ENCODE measurements at regions not wholly inside any gene's neighbourhood (a gene's known extent, or its start where the extent isn't known, plus 50 kb on each side); places are given as distances from the start of the nearest gene placed in this dataset.

DNA sequence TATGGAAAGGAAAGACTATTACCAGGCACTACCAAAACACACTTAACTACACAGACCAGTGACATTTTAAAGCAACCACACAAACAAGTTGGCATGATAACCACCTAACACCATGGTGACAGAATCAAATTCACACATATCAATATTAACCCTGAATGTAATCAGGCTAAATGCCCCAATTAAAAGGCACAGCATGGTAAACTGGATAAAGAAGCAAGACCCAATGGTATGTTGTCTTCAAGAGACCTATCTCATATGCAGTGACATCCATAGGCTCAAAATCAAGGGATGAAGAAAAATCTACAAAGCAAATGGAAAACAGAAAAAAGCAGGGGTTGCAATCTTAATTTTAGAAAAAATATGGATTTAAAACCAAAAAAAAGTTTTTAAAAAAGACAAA is 86.0 kb downstream of the SAMD9 start:
- Histone ChIP-seq H3K79me1 (ENCODE audit: low read depth, low read length) (no peaks in the 10 kb centered on the region), H3K4ac (replicated peaks; ENCODE audit: insufficient read length, low read depth, low read length) (no peak overlapping the region), H2BK20ac (ENCODE audit: low read length) (no peak overlapping the region), H2AFZ (ENCODE audit: low read length) (no peak overlapping the region), H2BK5ac (ENCODE audit: low read depth, low read length) (no peak overlapping the region), H3K9ac (replicated peaks in 1 of 4; ENCODE audit: extremely low read depth in 1 of 4, low read depth in 3 of 4, low read length in 3 of 4) (no peak overlapping the region), H2BK12ac (ENCODE audit: low read depth, low read length) (no peak overlapping the region), H4K8ac (ENCODE audit: extremely low read depth, insufficient read depth, low read length) (no peak overlapping the region), H3K4me1 (replicated peaks in 1 of 4; ENCODE audit: control insufficient read depth in 3 of 4, insufficient read depth in 4 of 4, low read length in 3 of 4) (no peaks in the 10 kb centered on the region), H3K18ac (ENCODE audit: extremely low read depth, low read length) (no peak overlapping the region), H3K79me2 (ENCODE audit: control insufficient read depth in 1 of 2, insufficient read depth in 2 of 2, low read length in 2 of 2) (no peaks in the 10 kb centered on the region), H3K9me3 (ENCODE audit: insufficient read depth in 2 of 2, low read depth in 1 of 2, low read length in 1 of 2) (0 out of 4 replicates have a peak, but pooled peaks cover 0 to 3% of the 10 kb centered on the region in 2 experiments), H3K4me2 (ENCODE audit: insufficient read depth in 1 of 2, low read depth in 2 of 2, low read length in 2 of 2) (no peak overlapping the region), H3K4me3 (ENCODE audit: extremely low read depth in 1 of 4, insufficient read depth in 2 of 4, low read depth in 3 of 4, low read length in 4 of 4) (no peak overlapping the region), H2AK5ac (ENCODE audit: low read depth, low read length) (no peak overlapping the region), H3K23me2 (ENCODE audit: low read depth, low read length) (no peaks in the 10 kb centered on the region), H3K14ac (ENCODE audit: insufficient read length) (no peak overlapping the region), H3K27ac (ENCODE audit: low read depth, low read length) (no peak overlapping the region), H4K20me1 (replicated peaks in 1 of 2; ENCODE audit: control insufficient read depth in 1 of 2, insufficient read depth in 2 of 2, low read length in 2 of 2) (no peaks in the 10 kb centered on the region), H3K23ac (ENCODE audit: insufficient read length) (no peak overlapping the region), H2BK120ac (replicated peaks; ENCODE audit: low read depth, low read length) (no peak overlapping the region), H4K5ac (ENCODE audit: insufficient read length, low read depth, low read length) (no peak overlapping the region), H3K56ac (replicated peaks; ENCODE audit: insufficient read length, low read depth, low read length) (no peak overlapping the region), H4K91ac (replicated peaks; ENCODE audit: insufficient read length, low read length) (no peak overlapping the region), H3K36me3 (ENCODE audit: control insufficient read depth in 2 of 4, insufficient read depth in 4 of 4, low read length in 3 of 4) (no peaks in the 10 kb centered on the region), H2BK15ac (ENCODE audit: low read length) (no peak overlapping the region), H3K27me3 (replicated peaks in 1 of 4; ENCODE audit: control insufficient read depth in 3 of 4, extremely low read depth in 1 of 4, insufficient read depth in 3 of 4, low read length in 3 of 4) (no peaks in the 10 kb centered on the region; a peak in 1 of 7 replicates)
- ChIA-PET CTCF (ENCODE audit: partially characterized antibody) (interaction anchor here (1.9 kb wide), 1 partner anchor 151 kb away, joined by 7 read pairs; no protein-coding TSS in a partner anchor), POLR2A (ENCODE audit: partially characterized antibody) (no interaction called here)
- DNase-seq (ENCODE audit: low read depth in 1 of 2, low spot score in 2 of 2) (no peak), FAIRE-seq (no peak)
- TF ChIP-seq CTBP2 (IDR thresholded peaks at IDR 0.05; ENCODE audit: borderline replicate concordance, insufficient read depth, insufficient read length, low read length) (no peak), KDM1A (IDR thresholded peaks at IDR 0.05; ENCODE audit: borderline replicate concordance, low read length) (no peak), EZH2 (IDR thresholded peaks at IDR 0.05; ENCODE audit: low read depth, low read length, severe bottlenecking) (no peak), POU5F1 (IDR thresholded peaks at IDR 0.05; ENCODE audit: low read depth, low read length) (no peak), SIN3A (conservative IDR thresholded peaks at IDR 0.05 in 1 of 2, IDR thresholded peaks at IDR 0.05 in 1 of 2; ENCODE audit: low read depth in 1 of 2, low read length in 2 of 2) (no peak), CREB1 (IDR thresholded peaks at IDR 0.05) (no peak), GABPA (IDR thresholded peaks at IDR 0.05; ENCODE audit: borderline replicate concordance, insufficient read depth, low read length) (no peak), JUND (IDR thresholded peaks at IDR 0.05; ENCODE audit: low read length) (no peak), SP2 (IDR thresholded peaks at IDR 0.05; ENCODE audit: low read length) (no peak), TAF7 (optimal IDR thresholded peaks at IDR 0.05; ENCODE audit: borderline replicate concordance, low read depth, low read length) (no peak), CBX5 (IDR thresholded peaks at IDR 0.05; ENCODE audit: low read depth, low read length) (no peak), RNF2 (IDR thresholded peaks at IDR 0.05; ENCODE audit: borderline replicate concordance, low read depth, low read length, missing control alignments, poor library complexity, severe bottlenecking) (no peak), FOSL1 (IDR thresholded peaks at IDR 0.05; ENCODE audit: insufficient read depth, low read depth, low read length) (no peak)
- TF ChIP-seq, protein P1, sequence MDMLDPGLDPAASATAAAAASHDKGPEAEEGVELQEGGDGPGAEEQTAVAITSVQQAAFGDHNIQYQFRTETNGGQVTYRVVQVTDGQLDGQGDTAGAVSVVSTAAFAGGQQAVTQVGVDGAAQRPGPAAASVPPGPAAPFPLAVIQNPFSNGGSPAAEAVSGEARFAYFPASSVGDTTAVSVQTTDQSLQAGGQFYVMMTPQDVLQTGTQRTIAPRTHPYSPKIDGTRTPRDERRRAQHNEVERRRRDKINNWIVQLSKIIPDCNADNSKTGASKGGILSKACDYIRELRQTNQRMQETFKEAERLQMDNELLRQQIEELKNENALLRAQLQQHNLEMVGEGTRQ (IDR thresholded peaks at IDR 0.05; ENCODE audit: low read length): no peak
